Type B pancreatic cell (in vitro differentiated cells): ENCODE measurements at regions not wholly inside any gene's neighbourhood (a gene's known extent, or its start where the extent isn't known, plus 50 kb on each side); places are given as distances from the start of the nearest gene placed in this dataset.

ENCODE experiments used
- DNase-seq: peaks from one replicate; pipeline ENCODE4 v3.0.0; 2021; ENCODE audit warnings: mixed read lengths; ENCODE audit not compliant: unreplicated experiment; ENCODE audit errors: extremely low spot score
- H3K27ac Mint-ChIP-seq: 2 replicates; pipeline ENCODE4 v1.8.0; 2021; ENCODE audit warnings: mild to moderate bottlenecking, mixed read lengths
- H3K27me3 Mint-ChIP-seq: 2 replicates; pipeline ENCODE4 v1.8.0; 2021; ENCODE audit warnings: mixed read lengths
- H3K36me3 Mint-ChIP-seq: 2 replicates; pipeline ENCODE4 v1.8.0; 2021; ENCODE audit warnings: mixed read lengths
- H3K4me1 Mint-ChIP-seq: one replicate; pipeline ENCODE4 v1.8.0; 2021; ENCODE audit warnings: mixed read lengths; ENCODE audit not compliant: unreplicated experiment
- H3K4me3 Mint-ChIP-seq: 2 replicates; pipeline ENCODE4 v1.8.0; 2021; ENCODE audit warnings: mild to moderate bottlenecking, mixed read lengths
- H3K9me3 Mint-ChIP-seq: 2 replicates; pipeline ENCODE4 v1.8.0; 2021; ENCODE audit warnings: mixed read lengths
- CTCF ChIP-seq: fragments of 200-600 bp; sonication (generic); conservative IDR thresholded peaks from 2 replicates; pipeline ENCODE4 v1.5.0; 2021; ENCODE audit warnings: antibody characterized with exemption, mild to moderate bottlenecking

- H3K27me3 Mint-ChIP-seq, result peaks cover 3% of the 10 kb centered on the region
- no peak overlapping the region for H3K4me3 Mint-ChIP-seq
- H3K4me1 Mint-ChIP-seq, result peaks cover 16% of the 10 kb centered on the region
- DNase-seq, result no peak
- H3K9me3 Mint-ChIP-seq, result no peaks in the 10 kb centered on the region
- H3K36me3 Mint-ChIP-seq, result peaks cover 3% of the 10 kb centered on the region
- TF ChIP-seq CTCF, result no peak
- no peak overlapping the region for H3K27ac Mint-ChIP-seq
These were observed 105.0 kb upstream of the WWC1 start for GRCh38 chr5:168186289-168187074.

- no peak overlapping the region for H3K27ac Mint-ChIP-seq
- no peaks in the 10 kb centered on the region for H3K36me3 Mint-ChIP-seq
- TF ChIP-seq CTCF, result no peak
- H3K4me3 Mint-ChIP-seq, result no peak overlapping the region
- no peak for DNase-seq
- H3K27me3 Mint-ChIP-seq, result peaks cover 3% of the 10 kb centered on the region
- H3K4me1 Mint-ChIP-seq, result peaks cover 21% of the 10 kb centered on the region
- no peaks in the 10 kb centered on the region for H3K9me3 Mint-ChIP-seq
These were observed 103.8 kb upstream of the WWC1 start for GRCh38 chr5:168187614-168188013.

- Mint-ChIP-seq H3K4me3 (no peak overlapping the region), H3K9me3 (no peaks in the 10 kb centered on the region), H3K36me3 (no peaks in the 10 kb centered on the region), H3K27ac (no peak overlapping the region), H3K4me1 (peaks cover 25% of the 10 kb centered on the region), H3K27me3 (peaks cover 3% of the 10 kb centered on the region)
- no peak for DNase-seq
- TF ChIP-seq CTCF, result no peak
These were observed 103.3 kb upstream of the WWC1 start for GRCh38 chr5:168188182-168188581.

GRCh38 chr5:168192120-168192519 lies 99.3 kb upstream of the WWC1 start:
- Mint-ChIP-seq H3K27me3 (peaks cover 6% of the 10 kb centered on the region), H3K9me3 (no peaks in the 10 kb centered on the region), H3K4me3 (no peak overlapping the region), H3K27ac (no peak overlapping the region), H3K36me3 (no peaks in the 10 kb centered on the region), H3K4me1 (peaks cover 29% of the 10 kb centered on the region)
- no peak for DNase-seq
- TF ChIP-seq CTCF, result no peak

- no peak overlapping the region for H3K4me3 Mint-ChIP-seq
- H3K4me1 Mint-ChIP-seq, result peaks cover 22% of the 10 kb centered on the region
- H3K27ac Mint-ChIP-seq, result no peak overlapping the region
- no peaks in the 10 kb centered on the region for H3K36me3 Mint-ChIP-seq
- peaks cover 4% of the 10 kb centered on the region for H3K27me3 Mint-ChIP-seq
- no peak for TF ChIP-seq CTCF
- no peak for DNase-seq
- no peaks in the 10 kb centered on the region for H3K9me3 Mint-ChIP-seq
These were observed 97.8 kb upstream of the WWC1 start for GRCh38 chr5:168193493-168194250.
